ENCODE measurements at regions not wholly inside any gene's neighbourhood (a gene's known extent, or its start where the extent isn't known, plus 50 kb on each side); places are given as distances from the start of the nearest gene placed in this dataset.

- H3K36me3 ChIP-seq, result no peaks in the 10 kb centered on the region
- no peaks in the 10 kb centered on the region for H3K4me1 ChIP-seq
- no peaks in the 10 kb centered on the region for H3K9me3 ChIP-seq
- H3K4me3 ChIP-seq, result no peak overlapping the region
- TF ChIP-seq EP300 (IDR thresholded peaks at IDR 0.05) (no peak), CTCF (IDR thresholded peaks at IDR 0.05) (no peak), POLR2AphosphoS5 (IDR thresholded peaks at IDR 0.05) (no peak), POLR2A (IDR thresholded peaks at IDR 0.05) (no peak)
- no peak for ATAC-seq
- H3K27me3 ChIP-seq, result no peaks in the 10 kb centered on the region
- no peak overlapping the region for H3K27ac ChIP-seq
These were observed 1577.7 kb upstream of the ACVR2A start for GRCh38 chr2:146267093-146267492.

GRCh38 chr2:146265656-146266055 lies 1579.2 kb upstream of the ACVR2A start:
- ATAC-seq, result no peak
- H3K27ac ChIP-seq, result no peak overlapping the region
- H3K27me3 ChIP-seq, result no peaks in the 10 kb centered on the region
- no peaks in the 10 kb centered on the region for H3K4me1 ChIP-seq
- no peaks in the 10 kb centered on the region for H3K9me3 ChIP-seq
- H3K36me3 ChIP-seq, result no peaks in the 10 kb centered on the region
- TF ChIP-seq CTCF (IDR thresholded peaks at IDR 0.05) (no peak), POLR2A (IDR thresholded peaks at IDR 0.05) (no peak), POLR2AphosphoS5 (IDR thresholded peaks at IDR 0.05) (no peak), EP300 (IDR thresholded peaks at IDR 0.05) (no peak)
- H3K4me3 ChIP-seq, result no peak overlapping the region
- 61 to 83% methylated on average over 6 of the region's 6 CpGs for WGBS, 2 donors (ENCODE audit: low coverage in 1 of 2)

GRCh38 chr2:146262606-146263005 lies 1582.2 kb upstream of the ACVR2A start:
- H3K27ac ChIP-seq, result no peak overlapping the region
- WGBS, 2 donors (ENCODE audit: low coverage in 1 of 2), result 74 to 79% methylated on average over 3 to 4 of the region's 4 CpGs
- no peak for ATAC-seq

GRCh38 chr2:146260551-146260950 lies 1584.3 kb upstream of the ACVR2A start:
- H3K4me1 ChIP-seq, result no peaks in the 10 kb centered on the region
- no peak overlapping the region for H3K4me3 ChIP-seq
- no peak for ATAC-seq
- no peak overlapping the region for H3K27ac ChIP-seq
- WGBS, 2 donors (ENCODE audit: low coverage in 1 of 2), result 54 to 58% methylated on average over 5 of the region's 5 CpGs
- H3K9me3 ChIP-seq, result no peaks in the 10 kb centered on the region
- no peaks in the 10 kb centered on the region for H3K27me3 ChIP-seq
- no peaks in the 10 kb centered on the region for H3K36me3 ChIP-seq
- TF ChIP-seq CTCF (IDR thresholded peaks at IDR 0.05) (no peak), EP300 (IDR thresholded peaks at IDR 0.05) (no peak), POLR2A (IDR thresholded peaks at IDR 0.05) (no peak), POLR2AphosphoS5 (IDR thresholded peaks at IDR 0.05) (no peak)

More at GRCh38 chr2:146262606-146263005, 1582.2 kb upstream of the ACVR2A start:
- H3K9me3 ChIP-seq, result no peaks in the 10 kb centered on the region
- no peak for TF ChIP-seq POLR2A (IDR thresholded peaks at IDR 0.05)
- TF ChIP-seq POLR2AphosphoS5 (IDR thresholded peaks at IDR 0.05), result no peak
- TF ChIP-seq CTCF (IDR thresholded peaks at IDR 0.05), result no peak
- no peak for TF ChIP-seq EP300 (IDR thresholded peaks at IDR 0.05)
- no peaks in the 10 kb centered on the region for H3K4me1 ChIP-seq
- no peak overlapping the region for H3K4me3 ChIP-seq
- H3K36me3 ChIP-seq, result no peaks in the 10 kb centered on the region
- H3K27me3 ChIP-seq, result no peaks in the 10 kb centered on the region

- H3K9me3 ChIP-seq, result no peaks in the 10 kb centered on the region
- H3K4me3 ChIP-seq, result no peak overlapping the region
- no peaks in the 10 kb centered on the region for H3K27me3 ChIP-seq
- no peak overlapping the region for H3K27ac ChIP-seq
- no peaks in the 10 kb centered on the region for H3K4me1 ChIP-seq
- 67 to 97% methylated on average over 2 of the region's 2 CpGs for WGBS, 2 donors (ENCODE audit: low coverage in 1 of 2)
- no peaks in the 10 kb centered on the region for H3K36me3 ChIP-seq
- no peak for TF ChIP-seq POLR2A (IDR thresholded peaks at IDR 0.05)
- no peak for TF ChIP-seq POLR2AphosphoS5 (IDR thresholded peaks at IDR 0.05)
- TF ChIP-seq EP300 (IDR thresholded peaks at IDR 0.05), result no peak
- TF ChIP-seq CTCF (IDR thresholded peaks at IDR 0.05), result no peak
- no peak for ATAC-seq
These were observed 1585.0 kb upstream of the ACVR2A start for GRCh38 chr2:146259816-146260215.
